MCF 10A (cell line): ENCODE measurements at regions not wholly inside any gene's neighbourhood (a gene's known extent, or its start where the extent isn't known, plus 50 kb on each side); places are given as distances from the start of the nearest gene placed in this dataset.

Experiments used
- BruUV-seq: library from RNA; stranded (reverse); fragments of 400-500 nt; replicated peaks from 2 replicates; lab custom pipeline; 2021; lab: Mats Ljungman, UMichigan
- CTCF ChIA-PET: fragments of 300-600 bp; sonication (Branson Sonifier 250); formaldehyde crosslinking; extraction: SDS; loops from one replicate; lab custom pipeline; 2021; ENCODE audit warnings: antibody characterized with exemption, inconsistent platforms; lab: Yijun Ruan, JAX
- POLR2A ChIA-PET: fragments of 300-600, 350-650 bp; sonication (Branson Sonifier 250); formaldehyde crosslinking; extraction: SDS; loops from one replicate; lab custom pipeline; 2020; ENCODE audit warnings: antibody characterized with exemption, inconsistent platforms; lab: Yijun Ruan, JAX
- DNase-seq: peaks from one replicate; pipeline ENCODE4 v3.0.0-alpha.2; 2018; ENCODE audit not compliant: unreplicated experiment
- H3K27ac Mint-ChIP-seq: one replicate; pipeline ENCODE4 v1.8.0; 2022; ENCODE audit warnings: mild to moderate bottlenecking, low read depth, mixed read lengths; ENCODE audit not compliant: unreplicated experiment
- H3K27me3 Mint-ChIP-seq: one replicate; pipeline ENCODE4 v1.8.0; 2022; ENCODE audit warnings: mixed read lengths; ENCODE audit not compliant: insufficient read depth, unreplicated experiment
- H3K36me3 Mint-ChIP-seq: one replicate; pipeline ENCODE4 v1.8.0; 2022; ENCODE audit warnings: mild to moderate bottlenecking, moderate library complexity, mixed read lengths; ENCODE audit not compliant: insufficient read depth, unreplicated experiment
- H3K4me1 Mint-ChIP-seq: one replicate; pipeline ENCODE4 v1.8.0; 2022; ENCODE audit warnings: mixed read lengths; ENCODE audit not compliant: insufficient read depth, unreplicated experiment
- H3K4me3 Mint-ChIP-seq: one replicate; pipeline ENCODE4 v1.8.0; 2022; ENCODE audit warnings: mild to moderate bottlenecking, moderate library complexity, mixed read lengths; ENCODE audit not compliant: unreplicated experiment
- H3K9me3 Mint-ChIP-seq: one replicate; pipeline ENCODE4 v1.8.0; 2022; ENCODE audit warnings: mixed read lengths; ENCODE audit not compliant: unreplicated experiment
- intact Hi-C: fragments of 100-400 bp; cut with micrococcal nuclease; formaldehyde crosslinking; loops from 2 replicates; pipeline ENCODE4 v1.14.1; 2022
- TF ChIP-seq, protein P1 (sequence below): fragments of 200-600 bp; IDR thresholded peaks from one replicate; pipeline ENCODE4 v1.8.0; 2022; ENCODE audit warnings: antibody characterized with exemption, mild to moderate bottlenecking; ENCODE audit not compliant: unreplicated experiment

DNA sequence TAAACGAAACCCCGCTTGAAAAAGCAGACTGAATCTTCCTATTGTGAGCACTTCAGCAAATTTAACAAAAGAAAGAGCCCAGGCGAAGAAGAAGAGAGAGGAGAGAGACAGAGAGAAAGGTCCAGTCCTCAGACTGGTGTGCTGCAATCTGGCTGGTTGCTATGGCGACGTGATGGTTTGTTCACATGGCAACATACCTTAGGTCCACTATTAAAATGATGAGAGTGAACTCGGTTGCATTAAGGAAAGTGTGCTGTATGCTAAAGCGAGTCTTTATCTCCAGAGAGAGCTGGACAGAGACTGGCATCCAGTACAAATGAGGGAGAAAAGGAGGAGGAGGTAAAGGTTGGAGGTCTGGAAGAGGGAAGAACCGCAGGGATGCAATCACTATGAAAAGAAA, 271.8 kb upstream of the ZFHX3 start:
- Mint-ChIP-seq H3K36me3 (no peaks in the 10 kb centered on the region), H3K27ac (no peak overlapping the region), H3K4me1 (no peaks in the 10 kb centered on the region), H3K4me3 (no peak overlapping the region), H3K27me3 (peaks cover 97% of the 10 kb centered on the region), H3K9me3 (no peaks in the 10 kb centered on the region)
- no peak for DNase-seq
- TF ChIP-seq, protein P1, sequence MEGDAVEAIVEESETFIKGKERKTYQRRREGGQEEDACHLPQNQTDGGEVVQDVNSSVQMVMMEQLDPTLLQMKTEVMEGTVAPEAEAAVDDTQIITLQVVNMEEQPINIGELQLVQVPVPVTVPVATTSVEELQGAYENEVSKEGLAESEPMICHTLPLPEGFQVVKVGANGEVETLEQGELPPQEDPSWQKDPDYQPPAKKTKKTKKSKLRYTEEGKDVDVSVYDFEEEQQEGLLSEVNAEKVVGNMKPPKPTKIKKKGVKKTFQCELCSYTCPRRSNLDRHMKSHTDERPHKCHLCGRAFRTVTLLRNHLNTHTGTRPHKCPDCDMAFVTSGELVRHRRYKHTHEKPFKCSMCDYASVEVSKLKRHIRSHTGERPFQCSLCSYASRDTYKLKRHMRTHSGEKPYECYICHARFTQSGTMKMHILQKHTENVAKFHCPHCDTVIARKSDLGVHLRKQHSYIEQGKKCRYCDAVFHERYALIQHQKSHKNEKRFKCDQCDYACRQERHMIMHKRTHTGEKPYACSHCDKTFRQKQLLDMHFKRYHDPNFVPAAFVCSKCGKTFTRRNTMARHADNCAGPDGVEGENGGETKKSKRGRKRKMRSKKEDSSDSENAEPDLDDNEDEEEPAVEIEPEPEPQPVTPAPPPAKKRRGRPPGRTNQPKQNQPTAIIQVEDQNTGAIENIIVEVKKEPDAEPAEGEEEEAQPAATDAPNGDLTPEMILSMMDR: no peak
- intact Hi-C loops: no loop called here
- ChIA-PET POLR2A (no interaction called here), CTCF (no interaction called here)
- BruUV-seq: no TSS peak

DNA sequence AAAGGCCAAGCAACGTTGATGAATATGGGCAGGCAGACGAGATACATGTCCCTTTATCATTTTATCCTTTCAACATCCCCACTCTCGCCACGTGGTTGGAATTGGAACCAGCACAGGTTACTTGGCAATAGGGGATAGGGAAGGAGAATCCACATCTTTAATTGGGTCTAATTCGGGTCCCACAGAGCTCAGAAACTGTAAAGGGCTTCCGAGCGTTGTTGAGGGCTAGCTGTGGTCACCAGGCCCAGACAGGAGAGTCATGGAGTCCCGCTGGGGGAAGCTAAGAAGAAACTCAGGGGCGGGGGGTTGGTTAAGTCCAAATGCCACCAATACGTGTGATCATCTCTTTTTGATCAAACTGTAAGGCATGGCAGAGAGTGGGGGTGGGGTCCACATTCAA, 271.3 kb upstream of the ZFHX3 start:
- ChIA-PET POLR2A (no interaction called here), CTCF (no interaction called here)
- H3K27ac Mint-ChIP-seq: no peak overlapping the region
- BruUV-seq: no TSS peak
- DNase-seq: no peak
- no peaks in the 10 kb centered on the region for H3K9me3 Mint-ChIP-seq
- no peak overlapping the region for H3K4me3 Mint-ChIP-seq
- intact Hi-C loops: no loop called here
- TF ChIP-seq, protein P1: no peak
- peaks cover 97% of the 10 kb centered on the region for H3K27me3 Mint-ChIP-seq
- H3K36me3 Mint-ChIP-seq: no peaks in the 10 kb centered on the region
- H3K4me1 Mint-ChIP-seq: no peaks in the 10 kb centered on the region

DNA sequence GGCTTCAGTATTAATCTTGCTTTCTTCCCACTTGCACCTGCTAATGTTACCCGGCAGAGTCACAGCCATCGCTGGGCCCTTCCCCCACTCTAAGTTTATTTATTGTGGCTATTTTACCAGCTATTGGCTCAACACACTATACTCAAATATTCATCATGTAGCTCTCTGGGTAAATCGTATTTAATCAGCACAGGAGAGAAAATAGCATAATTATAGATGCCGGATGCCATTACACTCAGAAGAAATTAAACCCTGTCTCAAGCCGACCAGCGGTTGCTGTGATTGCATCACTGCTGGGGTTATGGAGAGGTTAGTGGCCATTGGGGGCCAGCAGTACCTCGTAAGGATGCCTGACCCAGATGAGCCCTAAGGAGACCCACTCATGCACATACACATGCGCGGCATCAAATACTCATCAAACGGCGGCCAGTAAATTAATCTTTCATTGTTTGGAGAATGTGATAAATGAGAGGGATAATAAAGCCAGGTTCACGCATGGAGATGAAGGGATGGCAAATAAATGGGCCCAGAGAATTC, 269.5 kb upstream of the ZFHX3 start:
- Mint-ChIP-seq H3K27me3 (peaks cover 84% of the 10 kb centered on the region), H3K27ac (no peak overlapping the region), H3K36me3 (no peaks in the 10 kb centered on the region), H3K4me1 (no peaks in the 10 kb centered on the region), H3K9me3 (no peaks in the 10 kb centered on the region), H3K4me3 (no peak overlapping the region)
- no peak for DNase-seq
- TF ChIP-seq, protein P1: no peak
- CTCF ChIA-PET: interaction anchor here (0.8 kb wide), 1 partner anchor 13 kb away, joined by 5 read pairs; no protein-coding TSS in a partner anchor
- BruUV-seq: no TSS peak
- POLR2A ChIA-PET: no interaction called here
- intact Hi-C loops: no loop called here

DNA sequence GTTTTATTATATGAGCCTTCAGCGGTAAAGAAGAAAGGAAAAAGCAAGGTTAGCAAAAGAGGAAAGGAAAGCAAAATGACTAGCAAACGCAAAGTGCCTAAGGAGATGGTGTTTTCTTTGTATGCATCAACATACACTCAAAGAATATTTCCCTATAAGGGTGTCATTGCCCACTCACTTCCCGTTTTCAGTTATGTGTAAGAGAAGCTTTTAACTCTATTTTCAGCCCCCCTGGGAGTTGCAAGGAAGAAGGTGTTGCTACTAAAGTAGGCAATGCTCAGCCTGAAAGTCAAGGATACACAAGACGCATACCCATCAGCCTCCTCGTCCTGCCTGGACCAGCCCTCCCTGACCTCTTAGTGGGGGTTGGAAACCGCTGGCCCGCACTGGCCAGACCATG, 267.7 kb upstream of the ZFHX3 start:
- TF ChIP-seq, protein P1: no peak
- H3K4me3 Mint-ChIP-seq: no peak overlapping the region
- ChIA-PET POLR2A (no interaction called here), CTCF (interaction anchor here (0.7 kb wide), 1 partner anchor 134 kb away, joined by 3 read pairs; no protein-coding TSS in a partner anchor)
- H3K9me3 Mint-ChIP-seq: no peaks in the 10 kb centered on the region
- intact Hi-C loops: no loop called here
- H3K36me3 Mint-ChIP-seq: no peaks in the 10 kb centered on the region
- H3K27ac Mint-ChIP-seq: no peak overlapping the region
- peaks cover 67% of the 10 kb centered on the region for H3K27me3 Mint-ChIP-seq
- H3K4me1 Mint-ChIP-seq: no peaks in the 10 kb centered on the region
- DNase-seq: no peak
- no TSS peak for BruUV-seq
